A673 (cell line): ENCODE measurements at regions not wholly inside any gene's neighbourhood (a gene's known extent, or its start where the extent isn't known, plus 50 kb on each side); places are given as distances from the start of the nearest gene placed in this dataset.

ENCODE experiments used
- BruUV-seq: library from RNA; stranded (reverse); fragments of 400-500 nt; replicated peaks from 2 replicates; lab custom pipeline; 2021; lab: Mats Ljungman, UMichigan
- CTCF ChIA-PET: fragments of 300-600 bp; sonication (Branson Sonifier 250); formaldehyde crosslinking; loops from one replicate; lab custom pipeline; 2022; ENCODE audit warnings: antibody characterized with exemption; lab: Charles Lee
- POLR2A ChIA-PET: fragments of 300-600 bp; sonication (Branson Sonifier 250); formaldehyde crosslinking; loops from one replicate; lab custom pipeline; 2022; ENCODE audit warnings: antibody characterized with exemption; ENCODE audit not compliant: low non-redundant PET; lab: Charles Lee
- DNase-seq: peaks from one replicate; pipeline ENCODE4 v3.0.0-alpha.2; 2015; ENCODE audit warnings: low spot score
- H3K27ac ChIP-seq: fragments of 200-600 bp; sonication (generic); 2 replicates; pipeline ENCODE4 v1.5.1; 2016; ENCODE audit warnings: mixed run types, low read depth, mild to moderate bottlenecking, mixed read lengths, antibody characterized with exemption, low read length; ENCODE audit not compliant: poor library complexity, severe bottlenecking
- H3K27me3 ChIP-seq: fragments of 200-600 bp; sonication (generic); replicated peaks from 2 replicates; pipeline ENCODE4 v1.6.1; 2017; ENCODE audit warnings: mixed run types, low read depth, mild to moderate bottlenecking, mixed read lengths, antibody characterized with exemption, low read length; ENCODE audit not compliant: insufficient read depth, poor library complexity
- H3K36me3 ChIP-seq: fragments of 200-600 bp; sonication (generic); 2 replicates; pipeline ENCODE4 v1.6.1; 2016; ENCODE audit warnings: mixed run types, mild to moderate bottlenecking, mixed read lengths, antibody characterized with exemption, low read length; ENCODE audit not compliant: insufficient read depth, poor library complexity, severe bottlenecking
- H3K4me1 ChIP-seq: fragments of 200-600 bp; sonication (generic); 2 replicates; pipeline ENCODE4 v1.6.1; 2017; ENCODE audit warnings: mixed run types, mild to moderate bottlenecking, mixed read lengths, antibody characterized with exemption, low read length; ENCODE audit not compliant: insufficient read depth, poor library complexity, severe bottlenecking
- H3K4me3 ChIP-seq: fragments of 200-600 bp; sonication (generic); 2 replicates; pipeline ENCODE4 v1.5.1; 2016; ENCODE audit warnings: low read depth, mixed run types, mild to moderate bottlenecking, mixed read lengths, low read length; ENCODE audit not compliant: poor library complexity, severe bottlenecking
- H3K9me3 ChIP-seq: fragments of 200-600 bp; sonication (generic); 2 replicates; pipeline ENCODE4 v1.6.1; 2016; ENCODE audit warnings: mixed run types, low read depth, mild to moderate bottlenecking, mixed read lengths, antibody characterized with exemption, low read length; ENCODE audit not compliant: poor library complexity, severe bottlenecking
- EZH2 ChIP-seq: fragments of 200-600 bp; sonication (generic); IDR thresholded peaks from 2 replicates; pipeline ENCODE4 v1.6.1; 2017; ENCODE audit warnings: borderline replicate concordance, low read depth, mild to moderate bottlenecking, mixed read lengths, antibody characterized with exemption, low read length; ENCODE audit not compliant: poor library complexity, severe bottlenecking
- intact Hi-C: fragments of 100-400 bp; cut with micrococcal nuclease; formaldehyde crosslinking; loops from one replicate; pipeline ENCODE4 v1.10.0; 2022; ENCODE audit not compliant: unreplicated experiment
- TF ChIP-seq, protein P1 (sequence below): fragments of 300-800, 200-600 bp; sonication (generic); conservative IDR thresholded peaks from 2 replicates; pipeline ENCODE4 v1.5.1; 2017; ENCODE audit warnings: low read depth, mild to moderate bottlenecking, antibody characterized with exemption, low read length, moderate library complexity, mixed read lengths

DNA sequence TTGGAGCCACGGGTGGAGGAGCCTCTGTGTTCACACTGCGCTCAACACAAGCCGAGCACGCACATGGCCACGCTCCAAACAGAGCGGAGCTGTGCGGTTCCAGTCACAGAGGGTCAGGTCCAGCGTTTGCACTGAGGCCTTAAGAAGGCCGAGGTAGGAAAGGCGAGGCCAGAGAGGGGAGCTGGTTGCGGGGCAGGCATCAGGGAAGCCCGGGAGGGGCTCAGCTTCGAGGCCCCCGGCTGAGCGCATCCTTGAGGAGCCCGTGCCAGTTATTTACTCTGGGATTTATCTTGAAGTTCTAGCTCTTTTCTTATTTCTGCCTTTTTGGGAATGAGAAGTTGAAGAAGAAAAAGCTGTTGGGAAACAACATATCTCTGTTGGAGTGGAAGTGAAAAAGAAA lies 140.8 kb downstream of the IRX1 start:
- ChIA-PET CTCF (no interaction called here), POLR2A (no interaction called here)
- Histone ChIP-seq H3K4me1 (no peaks in the 10 kb centered on the region), H3K27me3 (no peaks in the 10 kb centered on the region), H3K4me3 (no peak overlapping the region), H3K9me3 (peaks cover 16% of the 10 kb centered on the region), H3K36me3 (no peaks in the 10 kb centered on the region), H3K27ac (no peak overlapping the region)
- DNase-seq: no peak
- intact Hi-C loops: no loop called here
- TF ChIP-seq, protein P1, sequence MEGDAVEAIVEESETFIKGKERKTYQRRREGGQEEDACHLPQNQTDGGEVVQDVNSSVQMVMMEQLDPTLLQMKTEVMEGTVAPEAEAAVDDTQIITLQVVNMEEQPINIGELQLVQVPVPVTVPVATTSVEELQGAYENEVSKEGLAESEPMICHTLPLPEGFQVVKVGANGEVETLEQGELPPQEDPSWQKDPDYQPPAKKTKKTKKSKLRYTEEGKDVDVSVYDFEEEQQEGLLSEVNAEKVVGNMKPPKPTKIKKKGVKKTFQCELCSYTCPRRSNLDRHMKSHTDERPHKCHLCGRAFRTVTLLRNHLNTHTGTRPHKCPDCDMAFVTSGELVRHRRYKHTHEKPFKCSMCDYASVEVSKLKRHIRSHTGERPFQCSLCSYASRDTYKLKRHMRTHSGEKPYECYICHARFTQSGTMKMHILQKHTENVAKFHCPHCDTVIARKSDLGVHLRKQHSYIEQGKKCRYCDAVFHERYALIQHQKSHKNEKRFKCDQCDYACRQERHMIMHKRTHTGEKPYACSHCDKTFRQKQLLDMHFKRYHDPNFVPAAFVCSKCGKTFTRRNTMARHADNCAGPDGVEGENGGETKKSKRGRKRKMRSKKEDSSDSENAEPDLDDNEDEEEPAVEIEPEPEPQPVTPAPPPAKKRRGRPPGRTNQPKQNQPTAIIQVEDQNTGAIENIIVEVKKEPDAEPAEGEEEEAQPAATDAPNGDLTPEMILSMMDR: no peak
- TF ChIP-seq EZH2: no peak
- no TSS peak for BruUV-seq

DNA sequence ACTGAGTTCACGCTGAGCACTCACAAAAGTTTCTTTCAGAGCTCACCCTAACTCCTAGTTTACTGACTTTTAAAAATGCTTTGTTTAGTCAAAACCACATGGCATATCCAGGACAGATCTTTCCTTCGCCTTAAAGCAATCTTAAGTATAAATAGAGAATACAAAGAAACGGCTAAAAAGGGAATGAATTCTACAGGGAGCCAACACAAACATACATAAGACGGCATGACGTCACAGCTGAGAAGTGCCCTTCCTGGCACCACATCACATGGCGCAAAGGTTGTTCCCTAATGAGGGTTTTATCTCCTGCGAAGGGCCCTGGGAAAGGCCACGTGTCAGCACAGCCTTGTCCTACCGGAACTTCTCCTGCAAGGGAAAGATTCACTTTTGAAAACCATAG lies 141.3 kb downstream of the IRX1 start:
- intact Hi-C loops: no loop called here
- BruUV-seq: no TSS peak
- Histone ChIP-seq H3K27ac (no peak overlapping the region), H3K36me3 (no peaks in the 10 kb centered on the region), H3K9me3 (peaks cover 16% of the 10 kb centered on the region), H3K4me3 (no peak overlapping the region), H3K27me3 (no peaks in the 10 kb centered on the region), H3K4me1 (no peaks in the 10 kb centered on the region)
- POLR2A ChIA-PET: no interaction called here
- CTCF ChIA-PET: no interaction called here
- no peak for TF ChIP-seq EZH2
- DNase-seq: no peak

DNA sequence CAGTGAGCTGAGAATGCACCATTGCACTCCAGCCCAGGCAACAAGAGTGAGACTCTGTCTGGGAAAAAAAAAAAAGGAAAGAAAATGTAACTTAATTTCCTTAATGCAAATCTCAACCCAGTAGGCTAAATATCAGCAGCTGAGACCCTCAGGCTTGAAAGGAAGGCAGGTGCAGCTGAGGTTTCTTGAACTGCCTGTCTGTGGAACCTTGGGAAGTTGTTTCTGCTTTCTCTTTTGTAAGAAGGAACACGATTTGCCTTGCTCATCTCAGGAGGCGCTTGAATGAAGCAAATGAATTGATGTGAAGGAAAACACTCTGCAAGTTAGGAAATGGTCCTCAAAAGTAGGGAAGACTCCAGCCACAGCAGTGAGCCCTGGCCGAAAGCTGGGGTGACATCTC lies 143.3 kb downstream of the IRX1 start:
- no TSS peak for BruUV-seq
- intact Hi-C loops: no loop called here
- POLR2A ChIA-PET: no interaction called here
- no peaks in the 10 kb centered on the region for H3K4me1 ChIP-seq
- H3K9me3 ChIP-seq: peaks cover 23% of the 10 kb centered on the region
- H3K27me3 ChIP-seq: no peaks in the 10 kb centered on the region
- H3K27ac ChIP-seq: no peak overlapping the region
- no peaks in the 10 kb centered on the region for H3K36me3 ChIP-seq
- no peak for TF ChIP-seq EZH2
- TF ChIP-seq, protein P1: no peak
- CTCF ChIA-PET: no interaction called here
- H3K4me3 ChIP-seq: no peak overlapping the region
- DNase-seq: no peak
